ENCODE measurements at regions not wholly inside any gene's neighbourhood (a gene's known extent, or its start where the extent isn't known, plus 50 kb on each side); places are given as distances from the start of the nearest gene placed in this dataset.

- TF ChIP-seq CTCF (conservative IDR thresholded peaks at IDR 0.05), result no peak
- H3K27ac ChIP-seq, result no peak overlapping the region
Observed at GRCh38 chrX:110944751-110945675, 149.4 kb upstream of the CHRDL1 start.

GRCh38 chrX:110944311-110944750, 148.7 kb upstream of the CHRDL1 start:
- no peak overlapping the region for H3K27ac ChIP-seq
- TF ChIP-seq CTCF (conservative IDR thresholded peaks at IDR 0.05), result no peak

- TF ChIP-seq CTCF (conservative IDR thresholded peaks at IDR 0.05), result no peak
- no peak overlapping the region for H3K27ac ChIP-seq
Observed at GRCh38 chrX:110941906-110942305, 146.3 kb upstream of the CHRDL1 start.

GRCh38 chrX:110938977-110939732, 143.5 kb upstream of the CHRDL1 start:
- H3K27ac ChIP-seq, result no peak overlapping the region
- no peak for TF ChIP-seq CTCF (conservative IDR thresholded peaks at IDR 0.05)

GRCh38 chrX:110924871-110925270, 129.3 kb upstream of the CHRDL1 start:
- H3K27ac ChIP-seq, result no peak overlapping the region
- no peak for TF ChIP-seq CTCF (conservative IDR thresholded peaks at IDR 0.05)

- no peak for TF ChIP-seq CTCF (conservative IDR thresholded peaks at IDR 0.05)
- H3K27ac ChIP-seq, result no peak overlapping the region
Observed at GRCh38 chrX:110920991-110921390, 125.4 kb upstream of the CHRDL1 start.

- no peak overlapping the region for H3K27ac ChIP-seq
- no peak for TF ChIP-seq CTCF (conservative IDR thresholded peaks at IDR 0.05)
Observed at GRCh38 chrX:110915570-110915969, 120.0 kb upstream of the CHRDL1 start.

All from VCaP (cell line).